GM12872 (cell line): ENCODE measurements at regions not wholly inside any gene's neighbourhood (a gene's known extent, or its start where the extent isn't known, plus 50 kb on each side); places are given as distances from the start of the nearest gene placed in this dataset.

Source experiments
- CTCF ChIP-seq: IDR thresholded peaks from 3 replicates; pipeline ENCODE4 v1.5.1; 2011; ENCODE audit warnings: low read depth, mild to moderate bottlenecking, low read length, moderate library complexity; ENCODE audit not compliant: insufficient read depth

- TF ChIP-seq CTCF = no peak
These were observed 191.5 kb upstream of the PARD3B start for GRCh38 chr2:204353823-204354222.

GRCh38 chr2:204354442-204354856 lies 190.8 kb upstream of the PARD3B start:
- TF ChIP-seq CTCF = no peak

GRCh38 chr2:204355688-204356087 lies 189.6 kb upstream of the PARD3B start:
- TF ChIP-seq CTCF = no peak

GRCh38 chr2:204356151-204356641 lies 189.1 kb upstream of the PARD3B start:
- no peak for TF ChIP-seq CTCF

GRCh38 chr2:204357286-204357685 lies 188.0 kb upstream of the PARD3B start:
- TF ChIP-seq CTCF = no peak

GRCh38 chr2:204359076-204359475 lies 186.2 kb upstream of the PARD3B start:
- TF ChIP-seq CTCF = no peak

GRCh38 chr2:204360218-204361007 lies 184.9 kb upstream of the PARD3B start:
- TF ChIP-seq CTCF = no peak
